ENCODE measurements at regions not wholly inside any gene's neighbourhood (a gene's known extent, or its start where the extent isn't known, plus 50 kb on each side); places are given as distances from the start of the nearest gene placed in this dataset.

GRCh38 chr3:24624938-24625681, 130.5 kb upstream of the THRB start:
- TF ChIP-seq POLR2A (conservative IDR thresholded peaks at IDR 0.05) (no peak), XRCC5 (IDR thresholded peaks at IDR 0.05; ENCODE audit: low read depth, low read length) (no peak), MXD1 (CRISPR knock-in tag; IDR thresholded peaks at IDR 0.05; ENCODE audit: borderline replicate concordance, poor library complexity, severe bottlenecking) (no peak), ZFX (CRISPR knock-in tag; IDR thresholded peaks at IDR 0.05) (no peak), PRDM10 (IDR thresholded peaks at IDR 0.05; ENCODE audit: partially characterized antibody) (no peak), FOS (IDR thresholded peaks at IDR 0.05; ENCODE audit: extremely low read depth, insufficient read length) (no peak), CTCF (IDR thresholded peaks at IDR 0.05 in 2 of 3, conservative IDR thresholded peaks at IDR 0.05 in 1 of 3; ENCODE audit: insufficient read depth in 2 of 3, low read depth in 1 of 3, low read length in 3 of 3) (no peak), MECOM (CRISPR knock-in tag; IDR thresholded peaks at IDR 0.05) (no peak), ZNF143 (CRISPR knock-in tag; IDR thresholded peaks at IDR 0.05) (no peak), ZZZ3 (IDR thresholded peaks at IDR 0.05) (no peak), SMC3 (conservative IDR thresholded peaks at IDR 0.05; ENCODE audit: insufficient read depth, low read depth, low read length) (no peak), ZNF431 (CRISPR knock-in tag; IDR thresholded peaks at IDR 0.05) (no peak), JUND (IDR thresholded peaks at IDR 0.05; ENCODE audit: borderline replicate concordance, low read depth, low read length) (no peak), JUND (tag; IDR thresholded peaks at IDR 0.05; ENCODE audit: borderline replicate concordance, low read depth, low read length) (no peak)

Measured in K562 (cell line).